ENCODE measurements at regions not wholly inside any gene's neighbourhood (a gene's known extent, or its start where the extent isn't known, plus 50 kb on each side); places are given as distances from the start of the nearest gene placed in this dataset.
A peak's percentile ranks its signal among the peaks of the same experiment; 100 is the strongest.
"Not testable (repeated sequence)": the region's sequence is repeated elsewhere in the genome, so short reads cannot be mapped to it uniquely, and the experiment has no call there.

DNA sequence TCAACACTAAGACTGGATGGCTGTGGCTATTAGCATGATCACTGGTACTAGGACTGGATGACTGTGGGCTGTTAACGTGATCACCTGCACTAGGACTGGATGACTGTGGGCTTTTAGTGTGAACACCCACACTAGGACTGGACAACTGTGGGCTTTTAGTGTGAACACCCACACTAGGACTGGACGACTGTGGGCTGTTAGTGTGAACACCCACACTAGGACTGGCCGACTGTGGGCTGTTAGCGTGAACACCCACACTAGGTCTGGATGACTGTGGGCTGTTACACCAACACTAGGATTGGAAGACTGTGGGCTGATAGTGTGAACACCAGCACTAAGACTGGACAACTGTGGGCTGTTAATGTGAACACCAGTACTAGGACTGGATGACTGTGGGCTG is 329.2 kb downstream of the OSTF1 start:
- DNase-seq = no peak

- no peak for DNase-seq
These were observed 330.2 kb downstream of the OSTF1 start for GRCh38 chr9:75418518-75418917.

- DNase-seq = no peak
These were observed 334.7 kb downstream of the OSTF1 start for GRCh38 chr9:75422944-75423522.

- no peak for DNase-seq
These were observed 341.5 kb downstream of the OSTF1 start for GRCh38 chr9:75429531-75430475.

- no peak for DNase-seq
These were observed 343.1 kb downstream of the OSTF1 start for GRCh38 chr9:75431375-75431774.

GRCh38 chr9:75432386-75432785 is 344.1 kb downstream of the OSTF1 start:
- DNase-seq = no peak

- DNase-seq = no peak
These were observed 344.6 kb downstream of the OSTF1 start for GRCh38 chr9:75432888-75433287.

DNA sequence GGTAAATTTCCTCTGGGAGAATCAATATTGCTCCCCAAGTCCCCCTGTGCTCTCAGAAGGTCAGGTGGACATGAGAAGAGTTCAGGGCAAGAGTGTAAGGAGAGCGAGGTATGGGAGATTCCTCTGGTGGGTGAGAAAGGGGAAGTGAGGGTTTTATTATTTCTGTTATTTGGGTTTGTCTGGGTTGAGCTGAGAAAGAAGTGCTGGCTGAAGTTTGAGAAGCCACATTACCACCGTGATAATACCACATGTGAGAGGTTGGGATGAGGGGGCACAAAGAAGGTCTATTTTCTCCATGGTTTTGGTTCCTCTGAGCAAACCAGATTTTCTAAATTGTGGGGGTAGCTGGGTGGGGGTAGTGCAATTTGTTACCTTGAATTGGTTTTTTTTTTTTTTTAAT is 350.4 kb downstream of the OSTF1 start:
- no peak for DNase-seq

DNA sequence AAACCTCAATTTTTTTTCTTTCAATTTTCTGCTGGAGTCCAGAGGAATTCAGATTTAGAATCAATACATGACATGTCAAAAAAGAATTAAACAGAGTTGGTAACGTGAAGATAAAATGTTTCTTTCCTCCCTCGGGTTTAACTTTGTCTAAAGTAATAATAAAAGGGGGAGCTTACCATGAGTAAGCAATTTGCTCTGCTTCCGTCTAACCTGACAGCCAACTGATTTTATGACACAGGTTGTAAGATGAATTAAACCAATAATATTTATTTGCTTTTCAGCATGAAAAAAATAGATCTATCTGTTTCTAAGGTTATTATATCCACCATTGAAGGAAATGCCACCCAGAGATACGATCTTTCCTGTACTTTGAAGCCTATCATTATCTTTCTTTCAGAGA is 352.6 kb downstream of the OSTF1 start:
- no peak for DNase-seq

GRCh38 chr9:75445144-75445543 is 356.8 kb downstream of the OSTF1 start:
- no peak for DNase-seq

DNA sequence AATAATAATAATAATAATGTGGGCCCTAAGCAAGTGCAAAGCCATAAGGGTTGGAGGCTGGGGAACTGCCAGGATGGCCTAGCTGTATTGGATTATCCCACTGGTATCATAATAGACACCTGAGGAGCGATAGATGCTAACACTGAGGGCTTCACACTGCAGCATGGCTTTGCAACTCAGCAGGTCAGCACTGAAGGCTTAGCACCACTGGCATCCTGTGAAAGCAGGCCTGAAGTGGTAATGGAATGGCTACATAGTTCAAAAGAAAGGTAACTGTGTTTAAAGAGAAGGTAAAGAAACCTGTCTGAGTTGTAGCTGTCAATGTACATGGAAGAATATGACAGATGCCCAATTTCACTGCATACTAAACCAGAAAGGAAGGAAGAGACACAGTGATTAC is 359.0 kb downstream of the OSTF1 start:
- DNase-seq = no peak

- no peak for DNase-seq
These were observed 360.0 kb downstream of the OSTF1 start for GRCh38 chr9:75448281-75448680.

GRCh38 chr9:75448955-75449354 is 360.6 kb downstream of the OSTF1 start:
- no peak for DNase-seq

DNA sequence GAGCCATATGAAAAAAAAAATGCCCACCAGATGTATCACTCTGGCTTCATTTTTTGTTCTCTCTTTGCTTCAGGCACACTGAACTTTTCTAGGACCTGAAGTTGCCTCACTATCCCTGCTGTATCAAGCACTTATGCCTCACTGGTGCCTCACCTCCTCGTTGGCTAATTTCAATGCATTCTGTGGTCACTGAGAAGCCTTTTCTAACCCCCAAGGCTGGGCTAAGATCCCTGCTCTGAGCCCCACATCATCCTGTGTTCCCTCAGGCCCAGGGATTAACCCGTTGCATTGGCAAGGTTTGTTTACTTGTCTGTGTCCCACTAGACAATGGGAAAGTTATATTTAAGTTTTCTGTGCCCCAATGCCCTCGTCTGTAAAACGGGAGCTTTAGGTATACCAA is 362.7 kb downstream of the OSTF1 start:
- no peak for DNase-seq

DNA sequence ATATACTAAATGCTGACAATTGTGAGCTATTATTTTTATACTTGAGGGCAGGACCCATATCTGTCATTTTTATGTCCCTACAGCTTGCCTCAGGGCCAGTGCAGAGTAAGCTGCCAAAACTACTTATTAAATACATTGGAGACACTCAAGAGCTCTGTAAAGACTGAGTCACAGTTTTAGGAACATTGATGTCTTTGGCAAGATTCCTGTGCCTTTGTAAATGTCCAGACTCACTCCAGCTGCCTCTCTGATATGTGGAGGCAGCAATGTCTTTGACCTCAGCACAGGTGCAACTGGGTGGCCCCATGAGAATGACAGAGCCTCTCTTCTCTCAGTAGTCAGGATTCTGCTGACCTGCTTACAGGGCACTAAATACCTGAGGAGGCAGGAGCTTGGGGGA is 363.2 kb downstream of the OSTF1 start:
- no peak for DNase-seq

DNA sequence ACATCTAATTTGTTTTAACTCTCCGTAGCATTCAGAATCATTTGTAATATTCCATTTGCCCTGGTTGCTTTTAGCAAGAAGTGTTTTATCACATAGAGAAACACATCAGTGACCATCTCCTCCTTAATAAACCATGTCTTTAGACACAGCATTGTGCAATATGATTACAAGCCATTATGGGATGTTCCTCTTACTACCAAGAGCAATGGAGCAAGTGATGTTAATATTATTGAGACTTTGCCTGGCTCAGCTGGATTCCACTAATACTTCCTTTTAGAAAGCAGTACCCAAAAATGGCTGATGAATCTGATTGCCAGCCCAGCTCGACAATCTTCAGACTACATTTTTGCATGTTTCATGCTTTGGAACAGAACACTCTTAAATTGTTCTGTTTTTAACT is 364.2 kb downstream of the OSTF1 start:
- DNase-seq = no peak

DNA sequence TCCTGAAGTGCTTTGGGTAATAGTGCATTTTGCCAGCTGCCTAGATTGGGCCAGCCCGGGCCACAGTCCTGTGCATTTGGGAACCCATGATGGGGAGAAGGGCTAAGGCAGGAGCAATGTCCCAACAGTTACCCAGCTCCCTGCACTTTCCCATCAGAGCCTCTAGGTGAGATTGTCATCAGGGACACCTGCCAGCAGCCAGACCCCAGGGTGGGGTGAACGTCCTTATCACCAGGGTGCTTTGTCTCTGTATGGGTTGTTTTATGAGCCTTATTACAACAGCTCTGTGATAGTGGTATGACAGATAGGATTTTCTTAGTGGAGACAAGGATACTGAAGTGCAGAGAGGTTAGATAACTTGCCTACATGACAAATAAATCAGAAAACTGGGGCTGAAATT is 365.7 kb downstream of the OSTF1 start:
- DNase-seq = no peak

- DNase-seq = no peak
These were observed 366.6 kb downstream of the OSTF1 start for GRCh38 chr9:75454891-75455290.

DNA sequence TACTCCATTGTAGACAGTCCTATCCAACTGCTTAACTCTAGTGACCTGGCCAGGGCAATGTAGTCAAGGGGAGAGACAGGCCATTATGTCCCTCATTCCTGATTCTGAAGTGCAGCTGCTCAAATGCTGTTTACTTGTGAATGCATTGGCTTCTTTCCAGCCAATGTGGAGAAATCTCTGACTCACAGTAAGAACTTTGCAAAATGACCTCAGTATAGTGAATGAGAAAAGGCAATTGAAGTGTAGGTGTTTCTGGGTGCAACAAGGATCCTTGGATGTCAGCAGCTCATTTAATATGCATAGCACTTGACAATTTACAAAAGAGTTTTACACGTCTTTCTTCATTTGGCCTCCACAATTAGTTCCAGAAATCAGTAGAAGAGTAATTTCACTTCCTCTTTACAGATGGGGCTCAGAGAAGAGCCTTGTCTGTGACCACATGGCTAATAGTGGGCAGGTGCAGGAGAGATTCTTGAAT is 367.2 kb downstream of the OSTF1 start:
- peak; percentile 19 for DNase-seq

GRCh38 chr9:75456698-75457097 is 368.4 kb downstream of the OSTF1 start:
- DNase-seq = no peak

DNA sequence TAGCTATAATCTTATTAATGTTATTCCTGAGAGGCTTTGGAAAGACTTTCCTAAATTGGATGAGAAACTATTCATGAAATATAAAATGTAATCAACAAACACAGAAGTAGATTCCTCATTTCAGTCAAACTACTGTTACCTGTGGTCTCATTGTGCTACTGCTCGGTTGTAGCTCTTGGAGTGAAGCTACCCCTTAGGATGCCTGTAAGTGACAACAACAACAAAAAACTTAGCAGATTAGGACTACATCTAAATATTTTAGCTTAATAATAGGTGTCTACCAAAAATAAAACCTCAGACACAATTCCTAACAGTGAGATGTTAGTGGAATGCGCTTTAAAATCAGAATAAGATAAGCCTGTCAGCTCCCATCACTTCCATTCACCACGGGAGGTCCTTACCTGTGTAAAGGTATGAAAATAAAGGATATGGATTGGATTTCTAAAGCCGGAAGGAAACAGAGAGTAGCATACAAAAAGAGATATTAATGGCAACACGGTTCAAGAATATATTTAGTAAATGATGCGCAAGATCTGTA is 369.2 kb downstream of the OSTF1 start:
- no peak for DNase-seq

DNA sequence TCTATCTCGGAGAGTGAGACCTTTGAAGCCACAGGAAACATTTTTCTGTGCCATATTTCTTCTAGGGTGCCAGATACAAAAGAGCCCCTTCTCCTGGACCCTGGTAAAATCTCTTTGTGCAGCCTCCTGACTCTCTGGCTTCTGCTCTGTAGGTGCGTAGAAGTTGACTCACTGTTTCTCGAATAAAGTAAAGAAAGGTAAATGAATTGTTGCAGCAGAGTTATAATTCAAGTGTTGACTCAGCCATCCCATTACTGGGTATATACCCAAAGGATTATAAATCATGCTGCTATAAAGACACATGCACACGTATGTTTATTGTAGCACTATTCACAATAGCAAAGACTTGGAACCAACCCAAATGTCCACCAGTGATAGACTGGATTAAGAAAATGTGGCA is 371.0 kb downstream of the OSTF1 start:
- not testable (repeated sequence) for DNase-seq

GRCh38 chr9:75461183-75461582 is 372.9 kb downstream of the OSTF1 start:
- no peak for DNase-seq

- no peak for DNase-seq
These were observed 374.6 kb downstream of the OSTF1 start for GRCh38 chr9:75462866-75463265.
